Mammary epithelial cell (primary cell): ENCODE measurements at regions not wholly inside any gene's neighbourhood (a gene's known extent, or its start where the extent isn't known, plus 50 kb on each side); places are given as distances from the start of the nearest gene placed in this dataset.

ENCODE experiments used
- CTCF ChIP-seq, 2 donors: IDR thresholded peaks in 1 of 2; conservative IDR thresholded peaks in 1 of 2; 2 replicates each; pipeline ENCODE4 v1.5.1; 2011 to 2012; ENCODE audit warnings: inconsistent platforms in 2 of 2, low read length in 2 of 2, mild to moderate bottlenecking in 2 of 2, control low read depth in 1 of 2, low read depth in 1 of 2; ENCODE audit not compliant: insufficient read depth in 1 of 2; ENCODE audit errors: extremely low read depth in 1 of 2
- EZH2 ChIP-seq: IDR thresholded peaks from 2 replicates; pipeline ENCODE4 v1.6.1; 2012; ENCODE audit warnings: low read length, inconsistent platforms, borderline replicate concordance

DNA sequence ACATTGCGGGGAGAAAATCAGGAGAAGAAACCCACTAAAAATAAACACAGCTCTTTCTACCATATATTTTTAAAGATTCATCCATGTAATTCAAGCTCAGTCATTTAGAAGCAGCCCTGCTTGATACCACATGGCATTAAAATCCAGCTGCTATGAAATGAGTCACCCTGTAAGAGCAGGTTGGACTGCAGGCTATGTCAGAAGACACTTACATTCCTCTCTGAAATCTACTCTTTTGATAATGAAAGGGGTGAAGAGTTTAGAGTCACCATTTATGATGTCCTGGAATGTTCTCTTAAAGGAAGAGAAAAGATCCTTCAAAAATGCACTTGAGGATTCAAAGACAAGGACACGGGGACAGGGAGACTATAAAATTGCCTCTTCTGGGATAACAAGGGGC is 100.6 kb upstream of the APCDD1 start:
- TF ChIP-seq CTCF (conservative IDR thresholded peaks at IDR 0.05 in 1 of 2, IDR thresholded peaks at IDR 0.05 in 1 of 2; ENCODE audit: extremely low read depth in 1 of 2, insufficient read depth in 1 of 2, low read depth in 1 of 2, low read length in 2 of 2) (no peak), EZH2 (no peak)
